HPDE6-E6E7 (cell line): ENCODE measurements at regions not wholly inside any gene's neighbourhood (a gene's known extent, or its start where the extent isn't known, plus 50 kb on each side); places are given as distances from the start of the nearest gene placed in this dataset.
A peak's percentile ranks its signal among the peaks of the same experiment; 100 is the strongest.

Experiments
- DNase-seq: peaks from one replicate; pipeline ENCODE4 v3.0.0; 2011; ENCODE audit warnings: missing footprints; ENCODE audit errors: extremely low spot score

GRCh38 chr5:99141534-99142128, 212.8 kb upstream of the CHD1 start:
- no peak for DNase-seq

DNA sequence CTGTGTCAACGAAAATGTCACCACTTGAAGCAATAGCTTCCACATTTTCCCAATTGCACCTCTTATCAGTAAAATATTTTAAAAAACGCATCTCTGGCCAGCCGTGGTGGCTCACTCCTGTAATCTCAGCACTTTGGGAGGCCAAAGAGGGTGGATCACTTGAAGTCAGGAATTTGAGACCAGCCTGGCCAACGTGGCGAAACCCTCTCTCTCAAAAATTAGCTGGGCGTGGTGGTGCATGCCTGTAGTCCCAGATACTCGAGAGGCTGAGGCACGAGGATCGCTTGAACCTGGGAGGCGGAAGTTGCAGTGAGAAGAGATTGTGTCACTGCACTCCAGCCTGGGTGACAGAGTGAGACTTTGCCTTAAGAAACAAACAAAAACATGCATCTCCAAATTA, 210.1 kb upstream of the CHD1 start:
- DNase-seq, result no peak

DNA sequence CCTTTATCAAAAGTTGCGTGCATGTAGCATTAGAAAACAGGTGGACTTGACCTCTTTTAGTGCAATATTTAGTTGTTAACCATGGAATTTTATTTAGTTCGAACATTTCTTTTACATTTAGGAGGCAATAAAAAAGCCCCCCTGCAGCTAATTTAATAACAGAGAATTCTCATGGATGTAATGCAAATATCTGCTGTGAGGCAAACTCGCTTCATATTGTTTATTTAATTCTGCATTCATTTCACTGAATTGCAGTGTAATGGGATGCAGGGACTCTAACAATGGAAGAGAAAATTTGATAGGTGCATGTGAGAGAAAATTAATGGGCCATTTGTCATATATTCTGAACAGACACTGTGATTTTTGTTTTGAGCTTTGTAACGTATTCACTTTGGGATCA, 205.1 kb upstream of the CHD1 start:
- no peak for DNase-seq

- DNase-seq, result no peak
These were observed 201.1 kb upstream of the CHD1 start for GRCh38 chr5:99129768-99130501.

GRCh38 chr5:99122976-99123375, 194.2 kb upstream of the CHD1 start:
- DNase-seq, result peak; percentile 4

- no peak for DNase-seq
These were observed 190.5 kb upstream of the CHD1 start for GRCh38 chr5:99119326-99119725.

DNA sequence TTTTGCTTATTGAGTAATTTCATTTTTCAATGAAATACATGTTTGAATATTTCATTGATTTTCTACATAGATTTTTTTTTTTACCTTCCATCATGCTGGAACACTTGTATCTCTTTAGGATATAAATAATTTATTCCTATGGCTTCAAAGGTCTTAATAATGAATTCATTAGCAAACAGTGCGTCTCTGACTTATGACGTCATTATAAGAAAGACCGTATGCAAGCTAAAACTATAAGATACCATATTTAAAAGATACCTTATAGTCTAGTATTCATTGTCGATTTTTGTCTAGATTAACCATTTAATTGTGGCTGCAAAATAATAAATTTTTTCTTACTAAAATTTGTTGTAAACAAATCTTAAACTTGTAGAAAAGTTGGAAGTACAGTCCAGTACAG, 187.7 kb upstream of the CHD1 start:
- DNase-seq, result no peak

- no peak for DNase-seq
These were observed 181.1 kb upstream of the CHD1 start for GRCh38 chr5:99109894-99110293.

- no peak for DNase-seq
These were observed 176.4 kb upstream of the CHD1 start for GRCh38 chr5:99105216-99105615.

DNA sequence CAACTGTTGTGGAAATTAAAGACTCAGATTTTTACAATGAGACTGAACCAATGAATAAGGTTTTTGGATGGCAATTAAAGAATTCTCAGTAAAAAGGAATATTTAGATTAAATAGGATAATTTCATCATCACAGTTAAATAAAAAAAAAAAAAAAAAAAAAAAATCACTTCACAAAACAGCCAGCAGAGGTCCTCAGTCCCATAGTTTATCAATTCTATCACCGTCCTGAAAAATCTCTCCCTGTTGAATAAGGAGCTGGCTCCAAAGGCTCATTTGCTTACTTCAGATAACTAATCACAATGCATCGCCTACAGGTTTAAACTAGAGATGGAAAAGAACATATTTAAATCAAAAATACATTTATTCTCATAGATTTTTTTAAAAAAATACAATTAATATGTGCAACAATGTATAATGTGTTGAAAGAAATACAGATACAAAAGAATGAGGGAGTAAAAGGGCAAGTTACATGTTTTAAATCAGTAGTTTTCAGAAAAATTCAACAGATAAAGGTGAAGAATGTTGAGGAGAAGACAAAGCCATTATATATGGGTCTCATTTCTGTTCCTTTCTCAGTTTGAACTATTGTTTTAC, 175.8 kb upstream of the CHD1 start:
- DNase-seq, result peak; percentile 7

DNA sequence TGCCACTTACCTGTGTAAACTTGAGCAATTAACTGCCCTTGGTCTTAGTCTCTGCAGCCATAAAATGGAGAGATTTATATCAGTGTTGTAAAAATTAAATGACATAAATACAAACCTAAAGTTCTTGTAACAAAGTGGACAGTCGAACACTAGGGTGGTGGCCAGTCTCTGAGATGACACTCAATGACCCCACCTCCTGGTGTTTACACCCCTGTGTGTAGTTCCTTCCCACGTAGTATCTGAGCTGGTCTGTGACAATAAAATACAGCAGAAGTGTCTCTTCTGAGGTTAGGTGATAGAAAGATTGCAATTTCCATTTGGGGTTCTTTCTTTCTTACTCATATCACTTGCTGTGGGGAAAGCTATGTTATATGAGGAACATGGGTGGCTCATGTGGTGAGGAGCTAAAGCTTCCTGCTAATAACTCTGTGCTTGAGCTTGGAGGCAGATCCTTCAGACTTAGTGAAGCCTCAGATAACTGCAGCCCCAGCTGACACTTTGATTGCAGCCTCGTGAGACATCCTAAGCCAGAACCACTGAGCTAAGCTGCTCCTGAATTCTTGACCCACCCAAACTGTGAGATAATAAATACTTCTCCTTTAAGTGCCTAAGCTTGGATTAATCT, 173.4 kb upstream of the CHD1 start:
- DNase-seq, result no peak

DNA sequence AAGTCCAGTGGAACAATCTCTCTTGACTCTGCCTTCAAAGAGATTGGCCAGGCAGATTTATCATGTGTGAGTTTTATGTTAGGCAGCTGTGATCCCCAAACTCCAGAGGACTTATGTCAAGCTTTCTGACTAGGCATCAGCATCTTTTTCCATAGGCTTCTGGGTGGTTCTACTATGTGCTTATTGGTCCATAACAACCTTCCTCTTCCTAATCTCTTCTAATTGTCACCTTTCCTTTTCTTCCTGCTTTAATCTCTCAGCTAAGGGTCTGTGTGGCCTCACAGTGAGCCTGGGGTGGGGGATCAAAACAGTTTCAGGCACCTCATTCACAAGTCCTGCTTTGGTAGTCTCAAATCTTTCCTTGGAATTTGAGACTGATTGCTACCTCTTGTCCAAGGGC, 170.9 kb upstream of the CHD1 start:
- no peak for DNase-seq

DNA sequence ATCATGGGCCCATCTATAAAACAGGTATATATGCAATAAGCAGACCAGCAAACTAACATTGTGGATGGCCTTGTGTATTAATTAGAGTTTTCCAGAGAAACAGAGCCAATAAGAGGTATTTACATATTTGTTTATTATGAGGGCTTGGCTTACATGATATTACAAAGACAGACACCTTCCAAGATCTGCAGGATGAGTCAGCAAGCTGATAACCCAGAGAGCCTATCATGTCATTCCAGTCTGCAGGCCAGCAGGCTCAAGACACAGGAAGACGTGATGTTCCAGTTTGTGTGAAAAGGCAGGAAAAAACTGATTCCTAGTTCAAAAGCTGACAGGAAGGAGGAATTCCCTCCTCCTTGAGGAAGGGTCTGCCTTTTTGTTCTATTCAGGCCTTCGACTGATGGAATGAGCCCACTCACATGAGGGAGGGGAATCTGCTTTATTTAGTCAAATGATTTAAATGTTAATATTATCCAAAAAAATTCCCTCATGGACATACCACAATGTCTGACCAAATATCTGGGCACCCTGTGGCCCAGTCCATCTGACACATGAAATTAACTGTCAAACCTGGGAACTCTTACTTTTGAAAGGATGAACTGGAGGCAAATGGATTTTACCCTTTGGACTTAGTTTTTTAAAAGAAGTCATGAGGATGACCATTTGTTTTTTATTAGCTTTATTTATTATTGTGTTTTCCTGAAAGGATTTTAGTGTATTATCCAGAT, 161.2 kb upstream of the CHD1 start:
- DNase-seq, result no peak

DNA sequence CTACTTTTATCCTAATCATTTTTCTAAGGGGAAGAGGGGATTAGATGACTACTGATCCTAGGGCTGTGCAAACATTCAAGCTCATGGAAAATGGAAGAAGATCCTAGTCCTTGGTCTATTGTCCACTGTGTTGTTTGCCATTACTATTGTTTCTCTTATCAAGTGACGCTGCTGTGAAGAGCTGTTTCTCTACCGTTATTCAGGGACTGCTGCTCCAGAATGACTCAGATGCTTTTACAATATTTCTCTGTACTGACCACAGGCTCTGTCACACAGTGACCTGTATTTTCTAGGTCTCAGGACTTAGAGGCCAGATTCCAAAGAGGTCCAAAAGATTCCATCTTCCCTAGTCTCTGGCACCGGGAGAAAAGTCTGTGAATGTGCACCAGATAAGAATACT, 159.5 kb upstream of the CHD1 start:
- no peak for DNase-seq

DNA sequence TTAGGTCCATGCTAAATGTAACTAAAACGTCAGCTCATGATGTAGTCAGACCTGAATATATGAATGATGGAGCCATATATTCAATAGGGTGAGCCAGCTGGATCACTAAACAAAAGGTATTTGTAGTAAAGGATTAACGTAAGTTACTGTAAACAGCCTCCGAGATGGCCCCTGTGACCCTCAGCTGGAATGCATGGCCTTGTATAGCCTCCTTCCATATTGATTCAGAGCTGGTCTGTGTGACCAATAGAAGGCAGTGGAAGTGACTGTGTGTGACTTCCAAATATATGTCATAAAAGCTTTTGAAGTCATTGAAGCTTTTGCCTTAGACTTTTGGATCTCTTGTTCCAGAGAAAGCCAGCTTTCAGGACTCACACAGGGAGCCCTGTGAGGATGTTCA, 154.4 kb upstream of the CHD1 start:
- DNase-seq, result no peak

DNA sequence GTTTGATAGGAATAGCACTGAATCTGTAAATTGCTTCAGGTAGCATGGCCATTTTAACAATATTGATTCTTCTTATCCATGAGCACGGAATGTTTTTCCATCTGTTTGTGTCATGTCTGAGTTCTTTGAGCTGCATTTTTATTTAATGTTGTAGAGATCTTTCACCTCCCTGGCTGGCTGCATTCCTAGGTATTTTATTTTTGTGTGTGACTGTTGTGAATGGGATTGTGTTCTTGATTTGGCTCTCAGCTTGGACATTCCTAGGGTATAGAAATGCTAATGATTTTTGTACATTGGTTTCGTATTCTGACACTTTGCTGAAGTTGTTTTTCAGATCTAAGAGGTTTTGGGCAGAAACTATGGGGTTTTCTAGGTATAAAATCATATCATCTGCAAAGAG, 152.9 kb upstream of the CHD1 start:
- DNase-seq, result no peak

- no peak for DNase-seq
These were observed 148.2 kb upstream of the CHD1 start for GRCh38 chr5:99076723-99077640.

DNA sequence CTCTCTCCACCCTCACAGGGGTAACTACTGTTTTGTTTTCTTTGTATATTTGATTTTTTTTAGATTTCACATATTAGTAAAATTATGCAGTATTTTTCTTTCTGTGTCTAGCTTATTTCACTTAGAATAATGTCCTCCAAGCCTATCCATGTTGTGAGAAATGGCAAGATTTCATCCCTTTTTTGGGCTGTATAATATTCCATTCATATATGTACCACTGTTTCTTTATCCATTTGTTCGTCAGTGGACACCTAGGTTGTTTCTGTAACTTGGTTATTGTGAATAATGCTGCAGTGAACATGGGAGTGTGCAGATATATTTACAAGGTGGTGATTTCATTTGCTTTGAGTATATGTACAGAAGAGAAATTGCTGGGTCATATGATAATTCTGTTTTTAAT, 144.0 kb upstream of the CHD1 start:
- DNase-seq, result no peak

DNA sequence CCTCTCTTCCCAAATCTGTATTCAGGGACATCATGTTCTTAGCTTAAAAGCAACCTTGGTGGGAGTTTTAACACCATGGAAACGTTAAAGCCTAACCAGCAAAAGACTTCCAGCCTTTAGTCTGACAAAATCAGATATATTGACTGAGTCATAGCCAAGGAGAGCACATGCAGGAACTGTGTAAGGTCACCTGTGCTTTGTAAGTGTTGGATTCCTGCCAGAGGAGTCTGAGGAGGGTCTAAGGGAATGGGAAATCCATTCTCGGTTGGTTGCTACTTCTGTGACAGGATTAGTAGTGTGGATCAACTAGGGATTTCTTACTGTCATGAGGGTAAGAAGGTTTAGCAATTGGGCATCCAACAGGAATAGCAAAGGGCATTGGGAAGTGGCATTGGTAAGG, 142.0 kb upstream of the CHD1 start:
- DNase-seq, result no peak

DNA sequence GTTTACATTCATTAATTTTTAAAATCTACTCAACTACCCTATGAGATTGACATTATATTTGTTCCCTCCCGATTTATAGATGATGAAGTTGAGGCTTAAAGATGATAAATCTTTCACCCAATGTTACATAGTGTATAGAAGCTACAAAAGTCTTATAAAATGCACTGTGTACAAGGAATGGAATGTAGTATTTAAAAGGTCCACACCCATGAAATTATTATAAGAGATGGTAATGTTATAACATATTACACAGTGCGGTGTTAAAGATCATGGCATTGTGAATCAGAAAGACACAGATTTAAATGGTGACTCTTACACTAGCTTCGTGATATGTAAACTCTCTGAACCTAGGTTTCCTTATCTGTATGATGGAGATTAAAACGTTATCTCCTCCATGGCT, 141.6 kb upstream of the CHD1 start:
- DNase-seq, result no peak

GRCh38 chr5:99068944-99069650, 140.3 kb upstream of the CHD1 start:
- no peak for DNase-seq
